Activated B cell treated with CpG ODN at 0.5 μM for 24 hours (primary cell): ENCODE measurements at regions not wholly inside any gene's neighbourhood (a gene's known extent, or its start where the extent isn't known, plus 50 kb on each side); places are given as distances from the start of the nearest gene placed in this dataset.

Experiments used
- ATAC-seq: fragments of 200-7000 bp; cut with Tn5 transposase; one replicate; pipeline ENCODE4 v1.10.0; 2021; ENCODE audit warnings: low read depth, mild to moderate bottlenecking, moderate library complexity
- CTCF ChIA-PET: fragments of 350-600 bp; sonication (Branson Sonifier 250); formaldehyde crosslinking; loops from one replicate; lab custom pipeline; 2021; ENCODE audit warnings: antibody characterized with exemption; lab: Charles Lee
- POLR2A ChIA-PET: fragments of 350-600 bp; sonication (Branson Sonifier 250); formaldehyde crosslinking; loops from one replicate; lab custom pipeline; 2021; ENCODE audit warnings: antibody characterized with exemption; lab: Charles Lee
- DNase-seq: peaks from one replicate; pipeline ENCODE4 v3.0.0; 2022
- H3K27ac Mint-ChIP-seq: one replicate; pipeline ENCODE4 v1.8.0; 2020; ENCODE audit warnings: mixed read lengths
- H3K27me3 Mint-ChIP-seq: one replicate; pipeline ENCODE4 v1.8.0; 2021; ENCODE audit warnings: mixed read lengths
- H3K36me3 Mint-ChIP-seq: one replicate; pipeline ENCODE4 v1.8.0; 2021; ENCODE audit warnings: low read depth, mixed read lengths
- H3K4me1 Mint-ChIP-seq: one replicate; pipeline ENCODE4 v1.8.0; 2021; ENCODE audit warnings: mixed read lengths
- H3K4me3 Mint-ChIP-seq: one replicate; pipeline ENCODE4 v1.8.0; 2020; ENCODE audit warnings: mild to moderate bottlenecking, mixed read lengths
- H3K9me3 Mint-ChIP-seq: one replicate; pipeline ENCODE4 v1.8.0; 2020; ENCODE audit warnings: mixed read lengths
- intact Hi-C: fragments of 100-400 bp; cut with micrococcal nuclease; formaldehyde crosslinking; loops from one replicate; pipeline ENCODE4 v1.15.1; 2024
- TF ChIP-seq, protein P1 (sequence below): fragments of 200-600 bp; IDR thresholded peaks from one replicate; pipeline ENCODE4 v1.8.0; 2022; ENCODE audit warnings: antibody characterized with exemption, mild to moderate bottlenecking

- Mint-ChIP-seq H3K9me3 (no peaks in the 10 kb centered on the region), H3K4me3 (no peak overlapping the region), H3K4me1 (peaks cover 10% of the 10 kb centered on the region), H3K27me3 (peaks cover 7% of the 10 kb centered on the region), H3K27ac (no peak overlapping the region), H3K36me3 (no peaks in the 10 kb centered on the region)
- CTCF ChIA-PET, result no interaction called here
- ATAC-seq, result no peak
- no peak for DNase-seq
- intact Hi-C loops, result no loop called here
- TF ChIP-seq, protein P1, sequence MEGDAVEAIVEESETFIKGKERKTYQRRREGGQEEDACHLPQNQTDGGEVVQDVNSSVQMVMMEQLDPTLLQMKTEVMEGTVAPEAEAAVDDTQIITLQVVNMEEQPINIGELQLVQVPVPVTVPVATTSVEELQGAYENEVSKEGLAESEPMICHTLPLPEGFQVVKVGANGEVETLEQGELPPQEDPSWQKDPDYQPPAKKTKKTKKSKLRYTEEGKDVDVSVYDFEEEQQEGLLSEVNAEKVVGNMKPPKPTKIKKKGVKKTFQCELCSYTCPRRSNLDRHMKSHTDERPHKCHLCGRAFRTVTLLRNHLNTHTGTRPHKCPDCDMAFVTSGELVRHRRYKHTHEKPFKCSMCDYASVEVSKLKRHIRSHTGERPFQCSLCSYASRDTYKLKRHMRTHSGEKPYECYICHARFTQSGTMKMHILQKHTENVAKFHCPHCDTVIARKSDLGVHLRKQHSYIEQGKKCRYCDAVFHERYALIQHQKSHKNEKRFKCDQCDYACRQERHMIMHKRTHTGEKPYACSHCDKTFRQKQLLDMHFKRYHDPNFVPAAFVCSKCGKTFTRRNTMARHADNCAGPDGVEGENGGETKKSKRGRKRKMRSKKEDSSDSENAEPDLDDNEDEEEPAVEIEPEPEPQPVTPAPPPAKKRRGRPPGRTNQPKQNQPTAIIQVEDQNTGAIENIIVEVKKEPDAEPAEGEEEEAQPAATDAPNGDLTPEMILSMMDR, result no peak
- POLR2A ChIA-PET, result no interaction called here
Measured at GRCh38 chr15:94631608-94632007, 400.2 kb downstream of the MCTP2 start.

GRCh38 chr15:94638183-94638582 is 406.8 kb downstream of the MCTP2 start:
- intact Hi-C loops, result no loop called here
- no peak for ATAC-seq
- CTCF ChIA-PET, result no interaction called here
- no peak for DNase-seq
- no peak overlapping the region for H3K27ac Mint-ChIP-seq
- no peaks in the 10 kb centered on the region for H3K4me1 Mint-ChIP-seq
- peaks cover 15% of the 10 kb centered on the region for H3K27me3 Mint-ChIP-seq
- H3K4me3 Mint-ChIP-seq, result no peak overlapping the region
- TF ChIP-seq, protein P1, result no peak
- no peaks in the 10 kb centered on the region for H3K9me3 Mint-ChIP-seq
- POLR2A ChIA-PET, result no interaction called here
- H3K36me3 Mint-ChIP-seq, result no peaks in the 10 kb centered on the region

DNA sequence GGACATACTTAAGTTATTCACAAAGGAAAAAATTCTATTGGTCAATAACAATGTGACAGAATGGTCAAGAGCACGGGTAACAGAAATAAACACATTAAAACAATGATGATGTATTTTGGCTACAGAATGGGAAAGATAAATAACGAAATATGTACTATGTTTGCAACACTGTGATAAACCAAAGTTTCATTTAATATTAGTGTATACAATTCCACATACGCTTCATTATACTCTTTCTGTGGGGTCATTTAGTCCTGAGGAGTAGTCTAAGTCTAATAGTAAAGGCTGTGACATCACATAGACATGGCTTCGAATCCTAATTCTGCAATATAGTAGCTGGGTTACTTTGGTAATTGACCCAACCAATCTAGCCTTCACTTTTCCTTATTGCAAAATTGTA is 408.3 kb downstream of the MCTP2 start:
- Mint-ChIP-seq H3K4me3 (no peak overlapping the region), H3K36me3 (no peaks in the 10 kb centered on the region), H3K9me3 (no peaks in the 10 kb centered on the region), H3K27me3 (peaks cover 15% of the 10 kb centered on the region), H3K4me1 (no peaks in the 10 kb centered on the region), H3K27ac (no peak overlapping the region)
- TF ChIP-seq, protein P1, result no peak
- intact Hi-C loops, result no loop called here
- ChIA-PET CTCF (no interaction called here), POLR2A (no interaction called here)
- DNase-seq (no peak), ATAC-seq (no peak)

GRCh38 chr15:94644433-94644832 is 413.1 kb downstream of the MCTP2 start:
- Mint-ChIP-seq H3K9me3 (no peaks in the 10 kb centered on the region), H3K27me3 (peaks cover 5% of the 10 kb centered on the region), H3K27ac (no peak overlapping the region), H3K4me3 (no peak overlapping the region), H3K36me3 (no peaks in the 10 kb centered on the region), H3K4me1 (no peaks in the 10 kb centered on the region)
- intact Hi-C loops, result no loop called here
- ATAC-seq, result no peak
- TF ChIP-seq, protein P1, result no peak
- CTCF ChIA-PET, result no interaction called here
- POLR2A ChIA-PET, result no interaction called here
- DNase-seq, result no peak

DNA sequence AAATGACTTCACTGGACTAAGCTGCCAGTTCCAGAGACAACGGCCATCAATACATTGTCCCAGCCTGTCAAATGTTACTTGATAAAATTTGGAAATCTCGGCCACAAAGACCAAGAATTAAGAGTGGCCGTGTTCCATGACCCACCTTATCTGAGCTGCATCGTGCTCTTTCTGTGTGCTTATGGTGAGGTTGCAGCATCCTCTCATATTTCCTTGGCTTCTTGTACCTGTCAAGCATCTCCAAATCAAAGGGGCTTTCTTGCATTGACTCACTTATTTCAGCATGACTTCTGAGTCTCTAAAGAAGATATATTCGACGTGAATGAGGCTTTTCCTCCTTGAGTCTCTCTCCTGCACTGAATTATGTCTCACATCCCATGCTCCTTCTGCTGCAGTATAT is 421.7 kb downstream of the MCTP2 start:
- intact Hi-C loops, result no loop called here
- TF ChIP-seq, protein P1, result no peak
- CTCF ChIA-PET, result no interaction called here
- H3K27ac Mint-ChIP-seq, result no peak overlapping the region
- H3K36me3 Mint-ChIP-seq, result no peaks in the 10 kb centered on the region
- no peak overlapping the region for H3K4me3 Mint-ChIP-seq
- DNase-seq, result no peak
- no peak for ATAC-seq
- no peaks in the 10 kb centered on the region for H3K4me1 Mint-ChIP-seq
- no peaks in the 10 kb centered on the region for H3K9me3 Mint-ChIP-seq
- H3K27me3 Mint-ChIP-seq, result no peaks in the 10 kb centered on the region
- POLR2A ChIA-PET, result no interaction called here
